Caco-2 (cell line): ENCODE measurements at regions not wholly inside any gene's neighbourhood (a gene's known extent, or its start where the extent isn't known, plus 50 kb on each side); places are given as distances from the start of the nearest gene placed in this dataset.

Experiments
- BruUV-seq: library from RNA; stranded (reverse); fragments of 400-500 nt; replicated peaks from 2 replicates; lab custom pipeline; 2021; lab: Mats Ljungman, UMichigan
- CTCF ChIA-PET: fragments of 300-600 bp; sonication (Branson Sonifier 250); formaldehyde crosslinking; loops from one replicate; lab custom pipeline; 2022; ENCODE audit warnings: antibody characterized with exemption; lab: Charles Lee
- POLR2A ChIA-PET: fragments of 300-600 bp; sonication (Branson Sonifier 250); formaldehyde crosslinking; loops from one replicate; lab custom pipeline; 2022; ENCODE audit warnings: antibody characterized with exemption; lab: Charles Lee
- DNase-seq, 2 experiments: peaks; one replicate each; pipeline versions ENCODE4 v3.0.0 to v3.0.0-alpha.2; 2020 to 2022
- H3K27me3 ChIP-seq: replicated peaks from 2 replicates; pipeline ENCODE4 v1.6.0; 2011; ENCODE audit warnings: low read length; ENCODE audit not compliant: control insufficient read depth, insufficient read depth
- H3K36me3 ChIP-seq: 2 replicates; pipeline ENCODE4 v1.5.1; 2011; ENCODE audit warnings: low read length; ENCODE audit not compliant: control insufficient read depth, insufficient read depth
- H3K4me1 ChIP-seq: fragments of 250-450 bp; sonication (Bioruptor Pico); 2 replicates; pipeline ENCODE4 v1.5.1; 2020; ENCODE audit warnings: mild to moderate bottlenecking
- H3K4me3 ChIP-seq: 2 replicates; pipeline ENCODE4 v1.5.1; 2011; ENCODE audit warnings: low read depth, mild to moderate bottlenecking, control low read depth, low read length
- H3K9me3 ChIP-seq: fragments of 250-450 bp; sonication (Bioruptor Pico); 2 replicates; pipeline ENCODE4 v1.5.1; 2020; ENCODE audit warnings: mild to moderate bottlenecking, moderate library complexity
- H3K27ac Mint-ChIP-seq: one replicate; pipeline ENCODE4 v1.8.0; 2022; ENCODE audit warnings: mixed read lengths; ENCODE audit not compliant: unreplicated experiment
- H3K27me3 Mint-ChIP-seq: one replicate; pipeline ENCODE4 v1.8.0; 2022; ENCODE audit warnings: mixed read lengths; ENCODE audit not compliant: insufficient read depth, unreplicated experiment
- H3K36me3 Mint-ChIP-seq: one replicate; pipeline ENCODE4 v1.8.0; 2022; ENCODE audit warnings: mild to moderate bottlenecking, mixed read lengths; ENCODE audit not compliant: insufficient read depth, unreplicated experiment
- H3K4me1 Mint-ChIP-seq: one replicate; pipeline ENCODE4 v1.8.0; 2022; ENCODE audit warnings: low read depth, mixed read lengths; ENCODE audit not compliant: unreplicated experiment
- H3K4me3 Mint-ChIP-seq: one replicate; pipeline ENCODE4 v1.8.0; 2022; ENCODE audit warnings: mild to moderate bottlenecking, moderate library complexity, mixed read lengths; ENCODE audit not compliant: unreplicated experiment
- H3K9me3 Mint-ChIP-seq: one replicate; pipeline ENCODE4 v1.8.0; 2022; ENCODE audit warnings: mixed read lengths; ENCODE audit not compliant: unreplicated experiment
- intact Hi-C: fragments of 100-400 bp; cut with micrococcal nuclease; formaldehyde crosslinking; loops from one replicate; pipeline ENCODE4 v1.10.0; 2022; ENCODE audit not compliant: unreplicated experiment
- TF ChIP-seq, protein P1 (sequence below), 2 experiments: fragments of 200-600 bp in 1 of 2; IDR thresholded peaks; 1 replicate in 1 of 2; 2 replicates in 1 of 2; pipeline versions ENCODE4 v1.5.1 to v1.8.0; 2011 to 2022; ENCODE audit warnings: antibody characterized with exemption in 1 of 2, control low read depth in 1 of 2, inconsistent platforms in 1 of 2, low read depth in 1 of 2, low read length in 1 of 2, mild to moderate bottlenecking in 1 of 2, moderate library complexity in 1 of 2; ENCODE audit not compliant: insufficient read depth in 1 of 2, severe bottlenecking in 1 of 2, unreplicated experiment in 1 of 2

DNA sequence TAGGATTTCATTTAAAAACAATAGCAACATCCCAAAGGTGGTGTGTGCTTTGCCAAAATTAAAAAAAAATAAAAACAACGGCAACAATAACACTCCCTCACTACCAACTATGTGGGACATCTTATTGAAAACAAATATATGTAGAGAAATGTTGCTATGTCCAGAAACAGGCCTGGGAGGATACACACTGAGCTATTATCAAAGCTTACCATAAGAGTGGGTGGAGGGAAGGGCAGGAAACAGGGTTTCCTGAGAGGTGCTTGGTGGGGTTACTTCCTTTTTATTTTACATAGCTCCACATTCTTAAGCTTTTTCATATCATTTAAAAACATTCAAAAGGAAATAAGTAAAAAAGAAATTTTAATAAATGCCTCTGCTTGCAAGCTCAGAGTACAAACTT lies 150.0 kb upstream of the RIPOR2 start:
- H3K4me3 Mint-ChIP-seq, result no peak overlapping the region
- H3K27me3 ChIP-seq, result no peaks in the 10 kb centered on the region
- DNase-seq, result no peak
- H3K9me3 Mint-ChIP-seq, result no peaks in the 10 kb centered on the region
- H3K4me1 ChIP-seq, result peaks cover 11% of the 10 kb centered on the region
- H3K36me3 ChIP-seq, result no peaks in the 10 kb centered on the region
- H3K9me3 ChIP-seq, result no peaks in the 10 kb centered on the region
- peaks cover 6% of the 10 kb centered on the region for H3K4me1 Mint-ChIP-seq
- no peak overlapping the region for H3K27ac Mint-ChIP-seq
- ChIA-PET CTCF (no interaction called here), POLR2A (no interaction called here)
- intact Hi-C loops, result no loop called here
- no peaks in the 10 kb centered on the region for H3K27me3 Mint-ChIP-seq
- TF ChIP-seq, protein P1, sequence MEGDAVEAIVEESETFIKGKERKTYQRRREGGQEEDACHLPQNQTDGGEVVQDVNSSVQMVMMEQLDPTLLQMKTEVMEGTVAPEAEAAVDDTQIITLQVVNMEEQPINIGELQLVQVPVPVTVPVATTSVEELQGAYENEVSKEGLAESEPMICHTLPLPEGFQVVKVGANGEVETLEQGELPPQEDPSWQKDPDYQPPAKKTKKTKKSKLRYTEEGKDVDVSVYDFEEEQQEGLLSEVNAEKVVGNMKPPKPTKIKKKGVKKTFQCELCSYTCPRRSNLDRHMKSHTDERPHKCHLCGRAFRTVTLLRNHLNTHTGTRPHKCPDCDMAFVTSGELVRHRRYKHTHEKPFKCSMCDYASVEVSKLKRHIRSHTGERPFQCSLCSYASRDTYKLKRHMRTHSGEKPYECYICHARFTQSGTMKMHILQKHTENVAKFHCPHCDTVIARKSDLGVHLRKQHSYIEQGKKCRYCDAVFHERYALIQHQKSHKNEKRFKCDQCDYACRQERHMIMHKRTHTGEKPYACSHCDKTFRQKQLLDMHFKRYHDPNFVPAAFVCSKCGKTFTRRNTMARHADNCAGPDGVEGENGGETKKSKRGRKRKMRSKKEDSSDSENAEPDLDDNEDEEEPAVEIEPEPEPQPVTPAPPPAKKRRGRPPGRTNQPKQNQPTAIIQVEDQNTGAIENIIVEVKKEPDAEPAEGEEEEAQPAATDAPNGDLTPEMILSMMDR (IDR thresholded peaks at IDR 0.05; ENCODE audit: insufficient read depth in 1 of 2, low read depth in 1 of 2, low read length in 1 of 2, severe bottlenecking in 1 of 2, unreplicated experiment in 1 of 2), result no peak
- no TSS peak for BruUV-seq
- H3K36me3 Mint-ChIP-seq, result no peaks in the 10 kb centered on the region
- no peak overlapping the region for H3K4me3 ChIP-seq

DNA sequence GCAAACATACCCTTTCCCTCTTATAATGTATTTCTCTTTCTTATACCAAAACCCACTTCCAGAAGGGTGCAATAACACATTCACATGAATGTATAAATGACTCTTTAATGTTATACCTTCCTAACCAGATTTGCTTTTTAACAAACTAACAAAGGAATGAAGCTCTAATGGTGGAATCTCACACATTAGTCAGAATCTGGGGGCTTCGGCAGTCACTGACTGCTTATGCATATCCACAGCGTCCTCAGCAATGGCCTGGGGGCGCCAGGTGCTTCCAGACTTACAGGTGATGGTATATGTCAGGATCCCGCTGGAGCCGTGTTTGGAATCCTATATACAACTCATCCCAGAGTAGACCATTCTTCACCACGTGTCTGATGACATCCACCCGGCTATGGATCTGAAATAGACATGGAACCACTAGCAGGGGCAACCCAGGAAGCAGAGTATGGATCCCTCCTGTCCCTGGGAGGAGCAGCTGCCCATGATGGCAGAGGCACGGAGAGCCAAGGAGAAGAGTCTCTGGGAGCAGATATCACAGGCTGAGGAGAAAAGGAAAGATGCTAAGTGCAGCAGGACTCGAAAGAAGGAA lies 150.8 kb upstream of the RIPOR2 start:
- Mint-ChIP-seq H3K4me1 (peaks cover 6% of the 10 kb centered on the region), H3K36me3 (no peaks in the 10 kb centered on the region), H3K4me3 (no peak overlapping the region), H3K9me3 (no peaks in the 10 kb centered on the region), H3K27ac (no peak overlapping the region), H3K27me3 (no peaks in the 10 kb centered on the region)
- Histone ChIP-seq H3K9me3 (no peaks in the 10 kb centered on the region), H3K27me3 (no peaks in the 10 kb centered on the region), H3K4me1 (peaks cover 11% of the 10 kb centered on the region), H3K36me3 (no peaks in the 10 kb centered on the region), H3K4me3 (no peak overlapping the region)
- no peak for DNase-seq
- CTCF ChIA-PET, result no interaction called here
- TF ChIP-seq, protein P1 (IDR thresholded peaks at IDR 0.05; ENCODE audit: insufficient read depth in 1 of 2, low read depth in 1 of 2, low read length in 1 of 2, severe bottlenecking in 1 of 2, unreplicated experiment in 1 of 2), result no peak
- POLR2A ChIA-PET, result no interaction called here
- BruUV-seq, result no TSS peak
- intact Hi-C loops, result no loop called here

DNA sequence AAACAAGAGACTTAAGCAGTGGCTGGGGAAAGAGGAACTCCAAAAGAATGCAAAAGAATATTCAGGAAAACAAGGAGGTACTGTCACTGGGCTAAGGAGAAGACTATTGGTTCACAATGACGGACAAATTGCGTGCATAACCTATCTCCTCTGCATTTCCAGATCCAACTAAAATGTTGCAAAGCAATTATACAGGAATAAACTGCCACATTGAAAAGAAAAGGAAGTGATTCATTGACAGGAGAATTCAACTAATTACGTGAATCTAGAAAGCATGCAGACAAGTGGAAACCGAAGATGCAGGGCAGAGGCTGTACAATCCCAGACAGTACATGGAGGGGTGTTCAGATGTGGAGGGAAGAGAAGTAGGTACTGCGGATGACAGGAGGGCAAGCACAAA lies 152.8 kb upstream of the RIPOR2 start:
- H3K36me3 Mint-ChIP-seq, result no peaks in the 10 kb centered on the region
- no peaks in the 10 kb centered on the region for H3K27me3 ChIP-seq
- H3K9me3 Mint-ChIP-seq, result no peaks in the 10 kb centered on the region
- ChIA-PET POLR2A (no interaction called here), CTCF (no interaction called here)
- H3K36me3 ChIP-seq, result no peaks in the 10 kb centered on the region
- H3K27me3 Mint-ChIP-seq, result no peaks in the 10 kb centered on the region
- no peak overlapping the region for H3K4me3 ChIP-seq
- H3K4me1 Mint-ChIP-seq, result peaks cover 5% of the 10 kb centered on the region
- DNase-seq, result no peak
- no peaks in the 10 kb centered on the region for H3K9me3 ChIP-seq
- intact Hi-C loops, result no loop called here
- peaks cover 10% of the 10 kb centered on the region for H3K4me1 ChIP-seq
- no peak overlapping the region for H3K4me3 Mint-ChIP-seq
- no TSS peak for BruUV-seq
- no peak overlapping the region for H3K27ac Mint-ChIP-seq
- TF ChIP-seq, protein P1 (IDR thresholded peaks at IDR 0.05; ENCODE audit: insufficient read depth in 1 of 2, low read depth in 1 of 2, low read length in 1 of 2, severe bottlenecking in 1 of 2, unreplicated experiment in 1 of 2), result no peak
